Adrenal gland (tissue), 9 donors: ENCODE measurements at regions not wholly inside any gene's neighbourhood (a gene's known extent, or its start where the extent isn't known, plus 50 kb on each side); places are given as distances from the start of the nearest gene placed in this dataset.

Source experiments
- DNase-seq, 7 donors: peaks; one replicate each; pipeline ENCODE4 v3.0.0-alpha.2; 2019 to 2020
- H3K27ac ChIP-seq, 5 donors: fragments of 200-600 bp; sonication (generic) in 4 of 5; 1 replicate in 3 of 5; 2 replicates in 2 of 5; pipeline versions ENCODE4 v1.5.1 to v1.8.0; 2016 to 2020; ENCODE audit warnings: mild to moderate bottlenecking in 1 of 5
- H3K27me3 ChIP-seq: fragments of 200-600 bp; 2 replicates; pipeline ENCODE4 v1.8.0; 2021
- H3K36me3 ChIP-seq, 2 donors: fragments of 200-600 bp; replicated peaks in 1 of 2; 1 replicate in 1 of 2; 2 replicates in 1 of 2; pipeline versions ENCODE4 v1.5.1 to v1.8.0; 2018 to 2022
- H3K4me1 ChIP-seq, 2 donors: fragments of 200-600 bp; replicated peaks in 1 of 2; 1 replicate in 1 of 2; 2 replicates in 1 of 2; pipeline versions ENCODE4 v1.5.1 to v1.8.0; 2018 to 2021
- H3K4me3 ChIP-seq, 4 donors: fragments of 200-600 bp; sonication (generic) in 3 of 4; one replicate each; pipeline ENCODE4 v1.5.1; 2016 to 2018
- H3K9me3 ChIP-seq, 3 donors: fragments of 200-600 bp; sonication (generic) in 1 of 3; replicated peaks in 1 of 3; 1 replicate in 2 of 3; 2 replicates in 1 of 3; pipeline versions ENCODE4 v1.5.1 to v1.8.0; 2016 to 2021
- CTCF ChIP-seq, 6 experiments: fragments of 450-650 bp in 4 of 6; fragments of 200-600 bp in 2 of 6; sonication (generic) in 1 of 6; IDR thresholded peaks; 1 replicate in 5 of 6; 2 replicates in 1 of 6; pipeline versions ENCODE4 v1.5.1 to v1.8.0; 2016 to 2021; ENCODE audit warnings: antibody characterized with exemption in 6 of 6, mild to moderate bottlenecking in 2 of 6, moderate library complexity in 1 of 6
- POLR2A ChIP-seq, 2 donors: fragments of 450-650 bp; IDR thresholded peaks; one replicate each; pipeline ENCODE4 v1.6.1; 2017; ENCODE audit warnings: antibody characterized with exemption in 2 of 2, mild to moderate bottlenecking in 2 of 2, moderate library complexity in 1 of 2
- WGBS, 4 donors: extraction: QIAGEN DNeasy Blood & Tissue Kit in 2 of 4; methylation state at CpG; one replicate each; pipeline versions ENCODE4 v1.1.5 to v1.1.7; 2013 to 2017; 5-methylcytosine and 5-hydroxymethylcytosine counted together
- intact Hi-C, 2 donors: fragments of 100-400 bp; cut with DNase I; formaldehyde crosslinking; loops; one replicate each; pipeline versions ENCODE4 v1.14.1 to v1.15.0; 2022 to 2023
- donor health status: healthy with polysubstance abuse.
- donor health status: Bipolar disorder and iron deficiency.
- donor health status: DM: yes; HTN: yes; CAD: no.
- donor health status: DM: no; HTN: no; CAD: no.
- donor health status: DM: no; HTN: no; CAD: no.

GRCh38 chr18:78546281-78546680, 433.3 kb upstream of the SALL3 start:
- no peak for DNase-seq
- Histone ChIP-seq H3K27ac (no peak overlapping the region), H3K36me3 (no peaks in the 10 kb centered on the region), H3K4me3 (no peak overlapping the region), H3K27me3 (no peaks in the 10 kb centered on the region), H3K9me3 (no peaks in the 10 kb centered on the region), H3K4me1 (no peaks in the 10 kb centered on the region)
- TF ChIP-seq POLR2A (IDR thresholded peaks at IDR 0.05) (no peak), CTCF (IDR thresholded peaks at IDR 0.05) (no peak)
- intact Hi-C loops: no loop called here
- WGBS, 4 donors: 58 to 66% (median 62%) methylated on average over 5 of the region's 5 CpGs

GRCh38 chr18:78547817-78548216, 431.8 kb upstream of the SALL3 start:
- H3K36me3 ChIP-seq: no peaks in the 10 kb centered on the region
- no peak overlapping the region for H3K27ac ChIP-seq
- intact Hi-C loops: no loop called here
- no peaks in the 10 kb centered on the region for H3K9me3 ChIP-seq
- TF ChIP-seq CTCF (IDR thresholded peaks at IDR 0.05): no peak
- TF ChIP-seq POLR2A (IDR thresholded peaks at IDR 0.05): no peak
- no peaks in the 10 kb centered on the region for H3K27me3 ChIP-seq
- no peak for DNase-seq
- H3K4me1 ChIP-seq: no peaks in the 10 kb centered on the region
- 85 to 93% (median 88%) methylated on average over 19 of the region's 19 CpGs for WGBS, 4 donors
- no peak overlapping the region for H3K4me3 ChIP-seq

GRCh38 chr18:78548261-78549058, 431.2 kb upstream of the SALL3 start:
- H3K9me3 ChIP-seq: no peaks in the 10 kb centered on the region
- no peaks in the 10 kb centered on the region for H3K27me3 ChIP-seq
- TF ChIP-seq CTCF (IDR thresholded peaks at IDR 0.05) (no peak), POLR2A (IDR thresholded peaks at IDR 0.05) (no peak)
- H3K27ac ChIP-seq: no peak overlapping the region
- no peaks in the 10 kb centered on the region for H3K36me3 ChIP-seq
- WGBS, 4 donors: 81 to 92% (median 87%) methylated on average over 15 to 30 of the region's 30 CpGs
- no peak for DNase-seq
- no peak overlapping the region for H3K4me3 ChIP-seq
- intact Hi-C loops: no loop called here
- H3K4me1 ChIP-seq: no peaks in the 10 kb centered on the region

- Histone ChIP-seq H3K9me3 (no peaks in the 10 kb centered on the region), H3K4me1 (no peaks in the 10 kb centered on the region), H3K27ac (no peak overlapping the region), H3K36me3 (no peaks in the 10 kb centered on the region), H3K27me3 (no peaks in the 10 kb centered on the region), H3K4me3 (no peak overlapping the region)
- no peak for DNase-seq
- 84 to 88% (median 86%) methylated on average over 8 of the region's 8 CpGs for WGBS, 4 donors
- TF ChIP-seq POLR2A (IDR thresholded peaks at IDR 0.05) (no peak), CTCF (IDR thresholded peaks at IDR 0.05) (no peak)
- intact Hi-C loops: no loop called here
These were observed 429.6 kb upstream of the SALL3 start for GRCh38 chr18:78549971-78550370.
